DND-41 (cell line): ENCODE measurements at regions not wholly inside any gene's neighbourhood (a gene's known extent, or its start where the extent isn't known, plus 50 kb on each side); places are given as distances from the start of the nearest gene placed in this dataset.

Experiments
- EZH2 ChIP-seq: IDR thresholded peaks from 3 replicates; pipeline ENCODE4 v1.6.1; 2012; ENCODE audit warnings: borderline replicate concordance, low read depth, mild to moderate bottlenecking, moderate library complexity, low read length, inconsistent platforms; ENCODE audit not compliant: severe bottlenecking
- TF ChIP-seq, protein P1 (sequence below): IDR thresholded peaks from 2 replicates; pipeline ENCODE4 v1.5.1; 2012; ENCODE audit warnings: borderline replicate concordance, low read length, moderate library complexity, mild to moderate bottlenecking; ENCODE audit not compliant: poor library complexity, severe bottlenecking; ENCODE audit errors: extremely low read depth

DNA sequence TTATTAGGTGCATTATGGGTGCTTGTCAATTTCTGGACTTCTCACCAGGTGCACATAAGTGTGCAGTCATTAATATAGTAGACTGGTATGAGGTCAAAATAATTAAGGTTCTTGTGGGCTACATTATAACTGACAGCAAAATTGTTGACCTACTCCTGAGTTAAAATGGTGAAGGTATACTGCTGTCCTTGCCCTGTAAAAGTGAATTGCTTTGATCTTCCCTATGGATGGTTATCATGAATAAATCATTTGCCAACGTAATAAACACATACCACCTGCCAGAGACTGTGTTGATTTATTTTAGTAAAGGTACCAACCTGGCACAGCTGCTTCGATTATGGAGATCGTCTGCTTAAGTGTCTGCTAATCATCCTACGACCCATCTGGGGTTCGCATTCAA lies 201.6 kb upstream of the KCNK2 start:
- TF ChIP-seq, protein P1, sequence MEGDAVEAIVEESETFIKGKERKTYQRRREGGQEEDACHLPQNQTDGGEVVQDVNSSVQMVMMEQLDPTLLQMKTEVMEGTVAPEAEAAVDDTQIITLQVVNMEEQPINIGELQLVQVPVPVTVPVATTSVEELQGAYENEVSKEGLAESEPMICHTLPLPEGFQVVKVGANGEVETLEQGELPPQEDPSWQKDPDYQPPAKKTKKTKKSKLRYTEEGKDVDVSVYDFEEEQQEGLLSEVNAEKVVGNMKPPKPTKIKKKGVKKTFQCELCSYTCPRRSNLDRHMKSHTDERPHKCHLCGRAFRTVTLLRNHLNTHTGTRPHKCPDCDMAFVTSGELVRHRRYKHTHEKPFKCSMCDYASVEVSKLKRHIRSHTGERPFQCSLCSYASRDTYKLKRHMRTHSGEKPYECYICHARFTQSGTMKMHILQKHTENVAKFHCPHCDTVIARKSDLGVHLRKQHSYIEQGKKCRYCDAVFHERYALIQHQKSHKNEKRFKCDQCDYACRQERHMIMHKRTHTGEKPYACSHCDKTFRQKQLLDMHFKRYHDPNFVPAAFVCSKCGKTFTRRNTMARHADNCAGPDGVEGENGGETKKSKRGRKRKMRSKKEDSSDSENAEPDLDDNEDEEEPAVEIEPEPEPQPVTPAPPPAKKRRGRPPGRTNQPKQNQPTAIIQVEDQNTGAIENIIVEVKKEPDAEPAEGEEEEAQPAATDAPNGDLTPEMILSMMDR, result no peak
- TF ChIP-seq EZH2, result no peak
